Spleen (tissue), 7 donors: ENCODE measurements at regions not wholly inside any gene's neighbourhood (a gene's known extent, or its start where the extent isn't known, plus 50 kb on each side); places are given as distances from the start of the nearest gene placed in this dataset.

Experiments
- POLR2A ChIP-seq, 3 donors: fragments of 450-650 bp; IDR thresholded peaks; one replicate each; pipeline ENCODE4 v1.5.1; 2017; ENCODE audit warnings: antibody characterized with exemption in 3 of 3, mild to moderate bottlenecking in 1 of 3
- POLR2AphosphoS5 ChIP-seq, 3 donors: sonication (generic); formaldehyde crosslinking; IDR thresholded peaks; one replicate each; pipeline ENCODE4 v1.5.1; 2017; ENCODE audit warnings: antibody characterized with exemption in 3 of 3
- TF ChIP-seq, protein P1 (sequence below), 11 experiments: fragments of 200-600 bp in 7 of 11; fragments of 450-650 bp in 4 of 11; sonication (generic) in 4 of 11; IDR thresholded peaks in 8 of 11; conservative IDR thresholded peaks in 3 of 11; 1 replicate in 7 of 11; 2 replicates in 4 of 11; pipeline versions ENCODE4 v1.4.0 to v1.8.0; 2016 to 2021; ENCODE audit warnings: antibody characterized with exemption in 11 of 11, inconsistent platforms in 4 of 11, mild to moderate bottlenecking in 1 of 11
- donor health status: DM: no; HTN: no; CAD: no; lungs with moderate emphysema.
- donor health status: DM: no; HTN: no; CAD: no.
- donor health status: DM: no; HTN: no; CAD: no.

DNA sequence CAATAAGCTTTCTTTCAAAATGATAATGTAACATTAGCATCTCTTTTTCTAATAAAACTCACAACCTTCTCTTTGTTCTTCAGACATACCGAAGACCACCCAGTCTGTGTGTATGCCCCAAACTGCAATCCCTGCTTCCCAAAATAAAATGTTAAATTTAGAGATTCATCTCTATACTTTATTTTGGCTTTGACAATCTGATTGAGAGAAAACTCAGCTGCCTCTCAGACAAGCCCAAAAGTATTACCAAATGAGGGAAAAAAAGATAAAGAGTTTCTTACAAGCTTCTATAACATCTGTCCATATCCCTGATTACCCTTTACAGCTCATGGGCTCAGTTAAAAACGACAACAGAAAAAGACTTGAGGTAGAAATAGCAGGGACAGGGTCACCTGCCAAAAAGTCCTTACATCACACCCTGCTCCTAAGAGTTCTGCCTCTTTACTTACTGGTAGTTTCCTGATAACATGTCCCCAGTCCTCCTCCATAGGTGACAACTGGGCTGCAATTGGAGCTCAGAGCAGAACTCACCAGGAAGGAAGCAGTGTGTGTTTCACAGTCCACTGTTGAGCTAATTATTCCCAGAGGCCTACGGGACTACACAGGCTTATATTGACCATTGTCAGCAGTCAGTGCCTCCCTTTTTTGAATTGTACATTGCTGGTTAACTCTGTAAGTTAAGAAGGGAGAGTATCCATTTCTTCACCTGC, 70.9 kb upstream of the FAM9C start:
- TF ChIP-seq, protein P1, sequence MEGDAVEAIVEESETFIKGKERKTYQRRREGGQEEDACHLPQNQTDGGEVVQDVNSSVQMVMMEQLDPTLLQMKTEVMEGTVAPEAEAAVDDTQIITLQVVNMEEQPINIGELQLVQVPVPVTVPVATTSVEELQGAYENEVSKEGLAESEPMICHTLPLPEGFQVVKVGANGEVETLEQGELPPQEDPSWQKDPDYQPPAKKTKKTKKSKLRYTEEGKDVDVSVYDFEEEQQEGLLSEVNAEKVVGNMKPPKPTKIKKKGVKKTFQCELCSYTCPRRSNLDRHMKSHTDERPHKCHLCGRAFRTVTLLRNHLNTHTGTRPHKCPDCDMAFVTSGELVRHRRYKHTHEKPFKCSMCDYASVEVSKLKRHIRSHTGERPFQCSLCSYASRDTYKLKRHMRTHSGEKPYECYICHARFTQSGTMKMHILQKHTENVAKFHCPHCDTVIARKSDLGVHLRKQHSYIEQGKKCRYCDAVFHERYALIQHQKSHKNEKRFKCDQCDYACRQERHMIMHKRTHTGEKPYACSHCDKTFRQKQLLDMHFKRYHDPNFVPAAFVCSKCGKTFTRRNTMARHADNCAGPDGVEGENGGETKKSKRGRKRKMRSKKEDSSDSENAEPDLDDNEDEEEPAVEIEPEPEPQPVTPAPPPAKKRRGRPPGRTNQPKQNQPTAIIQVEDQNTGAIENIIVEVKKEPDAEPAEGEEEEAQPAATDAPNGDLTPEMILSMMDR (IDR thresholded peaks at IDR 0.05 in 8 of 11, conservative IDR thresholded peaks at IDR 0.05 in 3 of 11) = no peak
- no peak for TF ChIP-seq POLR2A (IDR thresholded peaks at IDR 0.05)
- TF ChIP-seq POLR2AphosphoS5 (IDR thresholded peaks at IDR 0.05) = no peak
